COR-L47 (cell line): ENCODE measurements at regions not wholly inside any gene's neighbourhood (a gene's known extent, or its start where the extent isn't known, plus 50 kb on each side); places are given as distances from the start of the nearest gene placed in this dataset.
"Not testable (repeated sequence)": the region's sequence is repeated elsewhere in the genome, so short reads cannot be mapped to it uniquely, and the experiment has no call there.

Experiments
- DNase-seq: peaks from one replicate; lab custom pipeline; 2025; lab: John Stamatoyannopoulos, UW

DNA sequence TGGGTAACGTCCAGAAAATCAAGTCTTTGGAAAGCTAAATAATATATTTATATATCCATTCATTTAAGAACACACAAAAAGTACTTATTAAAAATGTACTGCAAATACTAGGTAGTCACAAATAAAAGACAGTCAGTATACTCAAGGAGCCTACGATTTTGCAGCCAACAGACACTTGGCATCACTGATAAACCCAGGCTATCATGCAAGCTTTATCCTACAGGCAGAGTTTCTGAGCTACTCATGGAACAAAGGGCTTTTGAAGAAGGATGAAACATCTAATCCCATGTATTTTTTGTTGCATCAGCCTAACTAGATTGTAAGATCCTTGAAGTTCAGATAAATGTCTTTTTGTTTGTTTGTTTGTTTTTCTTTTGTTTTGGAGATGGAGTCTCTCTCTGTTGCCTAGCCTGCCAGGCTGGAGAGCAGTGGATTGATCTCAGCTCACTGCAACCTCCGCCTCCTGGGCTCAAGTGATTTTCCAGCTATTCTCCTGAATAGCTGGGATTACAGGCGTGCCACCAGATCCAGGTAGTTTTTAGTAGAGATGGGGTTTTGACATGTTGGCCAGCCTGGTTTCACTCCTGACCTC, 319.4 kb upstream of the MDFIC2 start:
- no peak for DNase-seq

DNA sequence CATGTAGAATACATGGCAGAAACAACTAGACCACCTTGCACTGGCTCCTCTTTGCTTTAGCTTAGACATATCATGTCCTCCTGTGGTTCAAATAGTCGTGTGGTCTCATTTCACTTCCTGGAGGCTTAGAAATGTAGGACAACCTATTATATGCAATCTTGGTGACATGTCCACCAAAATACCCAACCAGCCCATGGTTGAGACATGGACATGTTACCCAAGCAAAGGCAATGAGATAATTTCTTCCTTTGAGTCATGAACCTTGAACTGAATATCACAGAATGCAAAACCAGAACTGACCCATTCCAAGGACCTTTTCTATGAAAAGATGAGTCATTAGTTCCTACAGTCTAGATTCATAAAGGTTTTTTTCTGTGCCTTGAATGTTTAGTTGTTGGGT, 309.0 kb upstream of the MDFIC2 start:
- DNase-seq: no peak

DNA sequence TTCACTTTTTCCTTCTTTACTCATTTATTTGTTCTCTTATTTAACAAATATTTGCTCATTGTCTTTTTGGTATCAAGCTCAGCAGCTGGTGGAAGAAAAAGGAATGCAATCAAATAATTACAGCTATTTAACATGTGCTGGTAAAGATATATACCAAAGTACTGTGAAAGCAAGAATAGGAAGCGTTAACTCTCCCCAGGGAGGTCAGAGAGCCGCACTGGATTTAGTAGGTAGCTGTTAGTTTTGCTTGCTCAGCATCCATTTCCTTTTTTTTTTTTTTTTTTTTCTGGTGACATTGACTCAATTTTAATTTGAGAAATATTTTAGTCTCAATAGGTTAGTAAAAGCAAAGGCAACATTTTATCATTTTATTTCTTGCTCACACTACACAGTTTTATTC, 308.5 kb upstream of the MDFIC2 start:
- DNase-seq: peak; percentile 53

DNA sequence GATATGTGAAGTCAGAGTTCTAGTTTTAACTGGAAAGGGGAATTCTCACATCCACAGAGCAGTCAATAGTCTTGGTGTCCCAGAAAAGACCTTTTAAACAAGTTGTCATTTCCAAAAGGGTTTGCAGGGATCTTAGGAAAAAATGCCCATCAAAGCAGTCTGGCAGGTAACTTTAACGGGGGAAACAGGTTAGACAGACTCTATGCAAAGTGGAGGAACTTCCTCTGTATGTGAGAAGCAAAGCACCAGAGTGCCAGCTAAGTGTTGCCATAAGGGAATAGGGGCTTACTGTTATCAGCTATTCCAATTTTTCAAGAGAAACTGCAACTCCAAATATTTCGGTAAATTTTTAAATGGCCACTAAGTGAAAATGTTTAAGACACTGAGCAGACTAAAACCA, 307.9 kb upstream of the MDFIC2 start:
- DNase-seq: no peak

DNA sequence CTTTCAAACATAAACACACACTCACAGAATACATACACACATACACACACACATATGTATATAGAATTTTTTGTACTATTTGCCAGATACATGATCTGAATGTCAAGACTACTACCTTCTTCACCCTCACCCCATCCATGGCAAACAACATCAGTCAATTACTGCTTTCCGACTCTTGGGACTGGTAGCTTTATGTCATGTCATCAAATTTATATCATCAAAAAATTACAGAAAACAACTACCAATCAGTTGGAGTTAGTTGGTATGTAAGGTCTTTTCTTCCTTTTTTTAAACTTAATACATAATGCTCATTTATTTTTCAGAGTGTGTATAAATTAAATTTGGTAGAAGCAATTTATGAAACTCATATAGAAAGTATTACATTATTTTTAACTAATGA, 305.7 kb upstream of the MDFIC2 start:
- DNase-seq: no peak

DNA sequence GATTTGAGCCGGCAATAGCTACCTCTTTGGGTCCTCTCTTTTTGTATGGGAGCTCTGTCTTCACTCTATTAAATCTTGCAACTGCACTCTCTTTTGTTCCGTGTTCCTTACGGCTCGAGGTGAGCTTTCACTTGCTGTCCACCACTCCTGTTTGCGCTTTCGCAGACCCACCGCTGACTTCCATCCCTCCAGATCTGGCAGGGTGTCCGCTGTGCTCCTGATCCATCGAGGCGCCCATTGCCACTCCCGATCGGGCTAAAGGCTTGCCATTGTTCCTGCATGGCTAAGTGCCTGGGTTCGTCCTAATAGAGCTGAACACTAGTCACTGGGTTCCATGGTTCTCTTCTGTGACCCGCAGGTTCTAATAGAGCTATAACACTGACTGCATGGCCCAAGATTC, 304.9 kb upstream of the MDFIC2 start:
- not testable (repeated sequence) for DNase-seq

DNA sequence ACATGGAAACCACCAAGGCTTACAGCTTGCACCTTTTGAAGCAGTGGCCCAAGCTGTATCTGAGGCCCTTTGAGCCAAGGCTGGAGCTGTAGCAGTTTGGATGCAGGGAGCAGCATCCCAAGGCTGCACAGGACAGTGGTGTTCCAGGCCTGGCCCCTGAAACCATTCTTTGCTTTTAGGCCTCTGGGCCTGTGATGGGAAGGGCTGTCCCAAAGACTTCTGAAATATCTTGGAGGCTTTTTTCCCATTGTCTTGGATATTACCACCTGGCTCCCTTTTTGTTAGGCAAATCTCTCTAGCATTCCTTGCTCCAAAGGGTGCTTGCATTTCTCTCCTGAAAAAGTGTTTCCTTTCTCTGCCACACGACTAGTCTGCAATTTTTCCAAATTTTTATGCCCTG, 302.8 kb upstream of the MDFIC2 start:
- DNase-seq: no peak

DNA sequence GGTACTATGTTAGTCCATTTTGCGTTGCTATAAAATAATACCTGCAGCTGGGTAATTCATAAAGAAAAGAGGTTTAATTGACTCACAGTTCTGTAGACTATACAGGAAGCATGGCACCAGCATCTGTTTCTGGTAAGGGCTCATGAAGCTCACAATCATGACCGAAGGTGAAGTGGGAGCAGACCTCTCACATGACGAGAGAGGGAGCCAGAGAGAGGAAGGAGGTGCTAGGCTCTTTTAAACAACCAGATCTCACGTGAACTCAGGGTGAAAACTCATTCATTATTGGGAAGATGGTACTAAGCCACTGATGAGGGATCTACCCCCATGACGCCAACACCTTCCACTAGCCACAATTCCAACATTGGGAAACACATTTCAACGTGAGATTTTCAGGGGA, 301.7 kb upstream of the MDFIC2 start:
- DNase-seq: no peak

DNA sequence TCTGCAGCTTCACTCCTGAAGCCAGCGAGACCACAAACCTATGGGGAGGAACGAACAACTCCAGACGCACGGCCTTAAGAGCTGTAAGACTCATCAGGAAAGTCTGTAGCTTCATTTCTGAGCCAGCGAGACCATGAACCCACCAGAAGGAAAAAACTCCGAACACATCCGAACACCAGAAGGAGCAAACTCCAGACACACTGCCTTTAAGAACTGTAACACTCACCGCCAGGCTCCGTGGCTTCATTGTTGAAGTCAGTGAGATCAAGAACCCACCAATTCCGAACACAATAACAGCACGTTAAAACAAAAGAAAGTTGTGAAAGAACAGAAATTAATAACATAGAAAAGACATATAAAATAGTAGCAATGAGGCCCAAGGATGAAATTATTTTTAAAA, 300.5 kb upstream of the MDFIC2 start:
- DNase-seq: no peak

DNA sequence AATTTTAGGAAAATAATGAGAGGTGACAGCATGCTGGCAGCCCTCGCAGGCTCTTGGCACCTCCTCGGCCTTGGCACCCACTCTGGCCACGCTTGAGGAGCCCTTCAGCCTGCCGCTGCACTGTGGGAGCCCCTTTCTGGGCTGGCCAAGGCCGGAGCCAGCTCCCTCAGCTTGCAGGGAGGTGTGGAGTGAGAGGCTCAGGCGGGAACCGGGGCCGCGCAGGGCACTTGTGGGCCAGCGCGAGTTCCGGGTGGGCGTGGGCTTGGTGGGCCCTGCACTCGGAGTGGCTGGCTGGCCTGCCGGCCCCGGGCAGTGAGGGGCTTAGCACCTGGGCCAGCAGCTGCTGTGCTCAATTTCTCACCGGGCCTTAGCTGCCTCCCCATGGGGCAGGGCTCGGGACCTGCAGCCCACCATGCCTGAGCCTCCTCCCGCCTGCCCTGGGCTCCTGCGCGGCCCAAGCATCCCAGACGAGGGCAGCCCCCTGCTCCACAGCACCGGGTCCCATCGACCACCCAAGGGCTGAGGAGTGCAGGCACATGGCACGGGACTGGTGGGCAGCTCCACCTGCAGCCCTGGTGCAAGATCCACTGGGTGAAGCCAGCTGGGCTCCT, 299.3 kb upstream of the MDFIC2 start:
- DNase-seq: not testable (repeated sequence)

DNA sequence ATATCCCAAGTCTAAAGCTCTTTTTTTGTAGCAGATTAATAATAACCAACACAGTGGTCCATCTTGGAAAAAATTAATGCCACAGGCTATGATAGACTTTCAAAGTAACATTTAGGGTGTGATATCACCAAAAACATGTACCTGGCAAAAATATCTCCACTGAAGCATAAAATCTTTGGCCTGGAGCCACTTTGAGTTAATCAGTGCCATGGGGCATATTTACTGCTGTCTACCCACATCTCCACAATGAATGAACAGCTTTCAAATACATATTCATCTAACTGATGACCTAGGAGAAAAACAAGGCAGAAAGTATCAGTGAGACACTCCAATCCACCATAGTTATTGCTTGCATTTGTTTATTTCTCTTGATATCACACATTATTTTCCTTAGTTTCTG, 296.0 kb upstream of the MDFIC2 start:
- peak; percentile 58 for DNase-seq

DNA sequence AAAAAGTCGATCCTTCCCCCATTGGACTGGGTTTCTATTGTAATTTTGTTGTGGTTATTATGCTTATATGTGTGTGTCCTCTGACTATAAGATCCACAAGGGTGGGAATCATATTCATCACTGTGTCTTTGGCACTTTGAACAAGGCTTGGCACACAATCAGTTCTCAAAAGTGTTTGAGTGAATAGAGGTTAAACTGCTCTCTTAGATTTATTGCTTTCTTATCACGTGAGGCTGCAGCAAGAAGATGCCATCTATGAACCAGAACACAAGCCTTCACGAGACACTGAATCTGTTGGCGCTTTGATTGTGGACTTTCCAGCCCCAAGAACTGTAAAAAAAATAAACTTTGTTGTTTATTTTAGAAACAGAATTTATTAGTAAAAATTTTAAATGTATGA, 295.0 kb upstream of the MDFIC2 start:
- no peak for DNase-seq

DNA sequence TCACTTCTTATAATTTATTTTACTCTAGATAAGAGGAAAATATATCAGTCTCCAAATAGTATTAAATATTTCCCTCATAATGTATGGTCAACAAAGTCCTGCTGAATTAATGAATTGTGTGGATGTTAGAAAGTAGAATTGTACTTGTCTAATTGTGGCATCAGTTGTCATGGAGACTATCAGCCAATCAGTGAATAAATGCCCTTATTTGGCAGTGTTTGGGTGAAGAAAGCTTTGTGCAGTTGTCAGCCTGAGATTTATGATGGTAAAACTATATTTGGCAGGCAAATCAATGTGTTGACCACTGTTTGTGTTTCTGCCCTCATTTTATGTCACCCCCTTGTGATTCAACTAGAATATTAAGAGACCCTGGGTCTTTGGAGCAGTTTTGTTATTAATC, 293.6 kb upstream of the MDFIC2 start:
- DNase-seq: peak; percentile 36

DNA sequence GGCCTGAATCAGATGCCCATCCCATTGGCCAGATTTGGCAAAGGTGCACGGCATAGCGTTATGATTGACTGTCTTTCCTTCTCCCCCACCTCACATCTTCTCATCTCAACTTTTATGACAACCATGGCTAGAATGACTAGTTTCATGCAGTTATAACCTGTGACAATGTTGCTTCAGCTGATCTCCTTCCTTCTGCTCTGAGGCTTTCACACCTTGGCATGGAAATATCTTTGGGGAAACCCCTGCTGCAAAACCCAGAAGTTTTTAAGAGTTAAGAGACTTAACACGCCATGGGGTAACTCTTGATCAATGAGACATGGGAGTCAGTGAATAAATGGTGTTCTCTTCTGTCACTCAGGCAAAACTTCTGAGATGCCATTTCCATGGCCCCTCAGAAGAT, 290.7 kb upstream of the MDFIC2 start:
- no peak for DNase-seq

DNA sequence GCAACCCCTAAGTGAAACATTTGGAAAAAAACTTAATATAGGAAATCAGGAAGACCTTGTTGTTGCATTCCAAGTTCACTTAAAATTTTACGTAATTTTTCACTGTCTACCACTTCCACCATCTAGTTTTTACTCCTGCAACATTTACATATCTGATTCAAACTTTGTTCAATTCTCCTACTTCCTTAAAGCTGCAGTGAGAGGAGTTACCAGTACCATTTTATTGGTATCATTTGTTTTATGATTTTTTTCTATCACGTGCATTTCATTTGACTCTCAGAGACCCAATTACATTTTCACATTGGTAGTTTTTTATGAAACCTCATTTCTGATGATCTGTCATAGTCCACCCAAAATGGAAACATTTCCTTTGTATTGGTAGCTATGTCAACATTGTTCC, 284.9 kb upstream of the MDFIC2 start:
- no peak for DNase-seq

DNA sequence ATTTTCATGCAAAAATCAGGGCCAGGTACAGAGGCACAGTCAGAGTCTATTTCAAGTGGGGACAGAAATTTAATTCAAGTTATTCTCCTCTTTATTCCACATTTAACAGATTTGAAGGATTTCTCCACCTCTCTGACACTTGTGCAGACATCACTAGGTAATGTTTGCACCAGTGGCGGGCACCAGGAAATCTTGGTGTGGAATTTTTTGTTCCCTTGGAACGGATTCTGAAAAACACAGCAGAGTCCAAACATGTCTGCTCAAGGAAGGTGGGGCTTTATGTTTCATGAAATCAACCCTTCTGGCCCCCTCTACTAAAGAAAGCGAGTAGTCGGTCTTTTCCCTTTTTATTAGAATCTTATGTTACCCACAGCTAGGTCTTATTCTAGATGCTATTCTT, 271.2 kb upstream of the MDFIC2 start:
- no peak for DNase-seq

DNA sequence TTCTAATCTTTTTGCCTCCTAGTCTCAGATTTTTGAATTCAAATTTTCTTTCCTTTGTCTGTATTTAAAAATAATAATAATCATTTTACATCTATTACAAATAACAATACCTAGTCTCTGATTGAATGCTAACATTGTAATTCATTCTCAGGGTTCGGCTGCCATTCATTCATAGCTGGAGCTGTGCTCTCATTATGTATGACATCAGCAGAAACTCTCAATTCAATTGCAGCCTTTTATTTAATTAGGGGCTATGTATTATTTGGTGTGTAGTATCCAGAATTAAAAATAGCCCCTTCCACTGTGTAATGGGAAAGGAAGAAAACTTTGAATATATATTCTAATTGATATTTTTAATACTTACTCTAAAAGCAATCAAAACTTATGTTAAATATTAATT, 270.4 kb upstream of the MDFIC2 start:
- no peak for DNase-seq

DNA sequence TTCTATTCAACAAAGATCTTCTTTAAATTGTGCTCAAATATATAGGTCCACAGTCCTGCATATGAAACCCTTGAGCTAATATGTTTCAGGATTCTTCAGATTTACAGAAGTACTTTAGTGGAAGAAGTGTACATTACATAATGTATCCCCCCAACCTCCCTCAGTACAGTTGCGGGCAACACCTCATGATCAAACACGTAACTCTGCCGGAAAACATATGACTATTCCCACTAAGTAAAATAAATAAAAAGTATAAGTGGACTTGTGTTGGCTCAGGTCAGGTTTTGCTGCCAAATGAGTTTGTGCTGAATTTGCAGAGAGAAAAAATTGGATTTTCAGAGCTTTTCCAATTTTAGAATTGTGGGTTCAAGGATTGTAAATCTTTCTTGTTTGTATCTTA, 267.6 kb upstream of the MDFIC2 start:
- no peak for DNase-seq

DNA sequence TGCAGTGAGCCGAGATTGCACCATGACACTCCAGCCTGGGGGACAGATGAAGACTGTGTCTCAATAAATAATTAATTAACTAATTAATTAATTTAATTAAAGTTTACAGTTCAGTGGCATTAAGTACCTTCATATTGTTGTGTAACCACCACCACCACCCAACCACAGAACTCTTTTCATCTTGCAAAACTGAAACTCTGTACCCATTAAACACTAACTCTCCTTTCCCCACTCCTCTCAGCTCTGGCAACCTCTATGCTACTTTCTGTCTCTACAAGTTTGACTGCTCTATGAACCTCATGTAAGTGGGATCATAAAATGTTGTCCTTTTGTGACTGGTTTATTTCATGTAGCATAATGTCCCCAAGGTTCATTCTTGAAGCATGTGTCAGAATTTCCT, 259.3 kb upstream of the MDFIC2 start:
- no peak for DNase-seq

DNA sequence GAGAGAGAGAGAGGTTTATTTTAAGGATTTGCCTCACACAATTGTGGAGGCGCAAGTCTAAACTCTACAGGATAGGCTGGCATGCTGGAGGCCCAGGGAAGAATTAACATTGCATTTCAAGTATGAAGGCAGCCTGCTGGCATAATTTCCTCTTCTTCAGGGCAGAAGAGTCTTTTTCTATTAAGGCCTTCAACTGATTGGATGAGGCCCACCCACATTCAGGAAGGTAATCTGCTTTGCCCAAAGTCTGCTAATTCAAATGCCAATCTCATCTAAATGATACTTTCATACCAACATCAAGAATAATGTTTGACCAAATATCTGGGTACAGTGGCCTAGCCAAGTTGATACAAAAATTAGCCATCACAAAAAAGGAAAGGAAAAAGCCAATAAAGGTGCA, 258.1 kb upstream of the MDFIC2 start:
- no peak for DNase-seq

DNA sequence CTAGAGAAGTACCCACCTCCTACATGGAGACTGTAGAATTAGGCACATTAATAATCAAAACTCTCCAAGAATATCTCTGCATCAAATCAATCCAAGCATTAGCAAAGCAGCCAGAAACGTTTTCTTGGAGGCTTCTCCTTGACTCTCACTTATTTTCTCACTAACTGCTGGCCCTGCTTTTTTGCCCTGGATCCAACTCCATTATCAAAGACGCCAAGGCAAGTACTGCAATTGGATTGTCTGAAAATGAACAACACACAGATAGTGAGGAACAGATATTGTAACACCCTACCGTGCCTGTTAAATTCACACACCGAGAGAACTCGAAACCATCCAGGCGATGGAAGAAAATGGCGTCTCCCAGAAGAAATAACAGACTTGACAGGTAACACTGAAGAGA, 256.2 kb upstream of the MDFIC2 start:
- DNase-seq: no peak

DNA sequence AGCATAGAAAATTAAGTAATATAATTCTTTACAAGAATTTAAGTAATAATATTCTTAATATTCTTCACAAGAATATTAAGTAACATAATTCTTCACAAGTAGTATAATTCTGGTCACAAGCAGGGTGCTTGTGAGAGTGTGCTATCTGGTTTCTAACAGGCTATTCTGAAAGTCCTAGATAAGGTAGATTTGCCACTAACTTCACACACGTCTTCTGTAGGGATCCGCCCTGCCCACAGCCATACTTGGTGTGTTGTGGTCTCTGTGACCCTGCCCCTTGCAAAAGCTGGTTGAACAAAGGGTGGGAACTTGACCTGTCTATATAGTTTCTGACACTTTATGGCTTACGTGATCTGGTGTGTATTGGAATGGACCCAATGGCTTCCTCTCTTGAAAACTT, 253.4 kb upstream of the MDFIC2 start:
- no peak for DNase-seq

DNA sequence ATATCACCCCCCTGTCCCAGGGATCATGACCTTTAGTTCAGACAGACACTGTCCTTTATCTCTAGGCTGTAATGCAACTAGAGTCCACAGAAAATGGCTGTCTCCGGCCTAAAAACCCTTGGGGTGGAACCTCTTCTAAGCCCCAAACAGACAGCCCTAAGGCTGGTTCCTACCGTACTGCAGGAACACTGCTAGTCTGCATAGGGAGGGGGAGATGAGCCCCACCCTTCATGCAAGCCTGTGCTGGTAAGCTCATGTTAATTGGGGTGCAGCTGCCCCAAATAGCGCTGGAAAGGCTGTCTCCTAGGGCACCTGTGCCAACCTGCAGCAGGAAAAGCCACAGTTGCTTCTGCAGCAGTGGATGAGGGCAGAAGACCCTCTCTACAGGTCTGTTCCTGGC, 252.1 kb upstream of the MDFIC2 start:
- DNase-seq: no peak

DNA sequence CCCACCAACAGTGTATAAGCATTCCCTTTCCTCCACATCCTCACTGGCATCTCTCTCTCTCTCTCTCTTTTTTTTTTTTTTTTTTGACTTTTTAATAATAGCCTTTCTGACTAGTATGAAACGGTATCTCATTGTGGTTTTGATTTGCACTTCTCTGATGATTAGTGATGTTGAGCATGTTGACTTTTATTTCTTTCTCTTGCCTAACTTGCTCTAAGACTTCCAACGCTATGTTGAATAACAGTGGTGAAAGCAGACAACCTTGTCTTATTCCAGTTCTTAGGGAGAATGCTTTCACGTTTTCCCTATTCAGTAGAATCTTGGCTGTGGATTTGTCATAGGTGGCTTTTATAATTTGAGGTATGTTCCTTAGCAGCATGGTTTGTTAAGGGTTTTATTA, 249.4 kb upstream of the MDFIC2 start:
- no peak for DNase-seq

DNA sequence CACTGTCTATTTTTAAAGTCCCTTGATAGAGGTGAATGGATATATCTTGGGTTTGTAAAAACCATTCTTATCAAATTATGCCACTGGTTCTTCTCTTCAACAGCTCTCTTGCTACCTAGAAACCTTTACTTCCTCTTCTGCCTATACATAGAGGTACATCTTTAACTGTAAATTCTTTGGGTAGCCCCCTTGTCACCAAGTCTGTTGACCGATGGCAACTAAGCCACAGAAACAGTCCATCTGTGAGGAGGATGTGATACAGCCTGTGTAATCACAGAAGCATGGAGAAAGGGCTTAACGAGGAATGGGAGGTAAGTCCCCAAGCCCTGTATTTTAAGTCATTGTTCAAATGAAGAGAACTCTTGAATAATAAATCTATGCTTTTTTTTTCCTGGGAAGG, 246.5 kb upstream of the MDFIC2 start:
- DNase-seq: no peak
